GM21576 (cell line): ENCODE measurements at regions not wholly inside any gene's neighbourhood (a gene's known extent, or its start where the extent isn't known, plus 50 kb on each side); places are given as distances from the start of the nearest gene placed in this dataset.
A peak's percentile ranks its signal among the peaks of the same experiment; 100 is the strongest.
"Not testable (repeated sequence)": the region's sequence is repeated elsewhere in the genome, so short reads cannot be mapped to it uniquely, and the experiment has no call there.

Experiments
- ATAC-seq: cut with Tn5 transposase; IDR thresholded peaks from one replicate; pipeline ENCODE4 v1.9.1; 2021; ENCODE audit warnings: mild to moderate bottlenecking, moderate library complexity; ENCODE audit not compliant: unreplicated experiment

DNA sequence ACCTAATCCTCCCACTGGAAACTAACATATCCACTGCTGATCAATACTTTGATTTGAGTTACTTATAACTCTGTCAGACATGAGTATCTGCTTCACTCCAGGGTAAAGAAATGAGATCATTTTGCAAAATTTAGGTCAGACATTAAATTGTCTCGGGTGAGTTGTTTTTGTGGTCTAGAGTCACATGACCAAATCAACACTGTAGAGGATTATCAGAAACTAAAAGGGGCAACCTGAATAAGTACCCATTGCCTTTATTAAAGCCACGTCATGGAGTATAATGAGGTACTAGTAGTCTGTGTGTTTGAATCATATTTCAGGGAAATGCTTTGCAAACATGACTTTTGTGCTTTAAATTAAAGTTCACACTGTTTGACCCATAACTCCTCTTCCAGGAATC lies 107.7 kb upstream of the ADO start:
- no peak for ATAC-seq

DNA sequence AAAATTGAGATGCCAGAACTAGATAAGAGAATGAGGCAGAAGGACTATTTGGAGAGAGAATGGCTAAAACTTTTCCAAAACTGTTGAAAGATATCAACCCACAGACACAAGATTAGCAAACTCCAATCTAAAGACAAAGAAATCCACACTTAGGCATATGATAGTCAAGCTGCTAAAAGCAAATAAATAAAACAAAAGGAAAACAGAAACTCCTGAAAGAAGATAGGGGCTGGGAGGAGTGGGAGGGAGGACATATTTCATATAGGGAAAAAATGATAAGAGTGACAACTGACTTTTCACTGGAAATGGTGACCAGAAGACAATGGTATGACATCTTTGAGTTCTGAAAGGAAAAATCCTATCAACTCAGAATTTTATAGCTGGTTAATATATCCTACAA lies 105.4 kb upstream of the ADO start:
- ATAC-seq = no peak

DNA sequence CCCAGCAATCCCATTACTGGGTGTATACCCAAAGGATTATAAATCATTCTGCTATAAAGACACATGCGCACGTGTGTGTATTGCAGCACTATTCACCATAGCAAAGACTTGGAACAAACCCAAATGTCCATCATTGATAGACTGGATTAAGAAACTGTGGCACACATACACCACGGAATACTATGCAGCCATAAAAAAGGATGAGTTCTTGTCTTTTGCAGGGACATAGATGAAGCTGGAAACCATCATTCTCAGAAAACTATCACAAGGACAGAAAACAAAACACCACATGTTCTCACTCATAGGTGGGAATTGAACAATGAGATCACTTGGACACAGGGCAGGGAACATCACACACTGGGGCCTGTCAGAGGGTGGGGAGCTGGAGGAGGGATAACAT lies 100.4 kb upstream of the ADO start:
- ATAC-seq = not testable (repeated sequence)

DNA sequence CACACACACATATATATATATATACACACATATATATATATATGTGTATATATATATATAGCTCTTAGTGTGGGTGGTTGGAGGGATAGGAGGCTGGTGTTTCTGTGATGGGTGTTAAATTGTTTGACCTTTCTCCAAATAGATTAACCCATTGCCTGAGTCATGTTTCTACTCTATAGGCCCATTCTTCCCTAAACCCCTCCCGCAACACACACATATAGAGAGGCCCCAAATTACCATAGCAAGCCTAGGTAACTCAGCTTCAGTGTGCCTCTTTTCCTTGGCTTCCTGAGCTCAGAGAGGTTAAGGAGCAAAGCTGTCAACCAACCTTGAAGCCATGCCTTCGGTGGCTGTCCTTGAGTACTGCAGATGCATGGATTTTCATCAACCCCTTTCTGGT lies 98.7 kb upstream of the ADO start:
- ATAC-seq = no peak

DNA sequence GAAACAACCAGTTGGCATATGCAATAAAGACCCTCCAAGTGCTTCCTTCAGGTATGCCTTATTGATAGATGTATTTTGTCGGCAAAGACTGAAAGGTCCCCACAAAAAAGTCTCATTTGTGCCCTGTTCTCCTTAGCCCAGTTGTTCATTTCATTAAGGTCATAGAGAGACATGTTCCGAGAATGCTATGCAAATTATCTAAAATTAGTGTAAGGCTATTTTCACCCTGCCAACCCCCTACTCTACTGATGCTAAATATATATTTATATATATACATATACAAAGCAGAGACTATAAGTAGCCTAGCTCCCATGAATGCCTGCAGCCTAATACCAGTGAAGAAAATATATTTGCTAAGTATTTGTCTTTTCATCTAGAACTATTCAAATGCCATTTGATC lies 96.7 kb upstream of the ADO start:
- peak; percentile 77 for ATAC-seq

DNA sequence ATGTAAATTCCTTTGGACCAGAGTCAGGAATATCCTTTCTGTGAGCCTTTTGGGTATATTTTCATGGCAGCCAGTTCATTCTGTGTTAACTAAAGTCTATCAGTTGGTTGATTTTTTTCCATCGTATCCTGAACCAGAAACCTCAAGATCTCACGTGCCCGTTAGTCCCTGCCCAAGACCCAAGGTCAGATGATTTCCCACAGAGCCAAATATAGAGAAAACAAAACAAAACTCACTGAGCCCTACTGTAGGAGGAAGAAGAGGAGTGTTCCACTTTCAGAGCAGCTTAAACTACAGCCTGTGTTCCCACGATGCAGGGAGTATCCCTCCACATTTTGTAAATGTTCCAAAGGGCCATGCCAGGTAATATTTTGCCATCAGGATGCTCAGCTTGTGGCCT lies 96.0 kb upstream of the ADO start:
- peak; percentile 45 for ATAC-seq

DNA sequence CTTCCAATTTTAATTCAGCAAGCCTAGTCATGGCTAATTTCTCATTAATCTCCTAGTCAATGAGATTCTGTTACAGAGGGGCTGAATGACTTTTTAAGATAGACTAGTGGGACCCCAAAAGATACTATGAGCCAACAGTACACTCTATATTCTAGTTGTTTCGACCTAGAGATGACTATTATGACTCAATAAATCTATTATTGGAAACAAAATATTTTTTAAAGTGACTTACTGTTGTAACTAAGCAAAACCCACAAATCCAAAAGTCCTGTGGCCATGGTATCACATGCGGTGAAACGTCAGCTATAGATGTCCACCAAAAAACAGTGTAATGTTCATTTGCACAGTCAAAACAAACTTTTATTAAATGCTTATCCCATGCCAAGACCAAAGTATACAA lies 95.3 kb upstream of the ADO start:
- ATAC-seq = no peak

DNA sequence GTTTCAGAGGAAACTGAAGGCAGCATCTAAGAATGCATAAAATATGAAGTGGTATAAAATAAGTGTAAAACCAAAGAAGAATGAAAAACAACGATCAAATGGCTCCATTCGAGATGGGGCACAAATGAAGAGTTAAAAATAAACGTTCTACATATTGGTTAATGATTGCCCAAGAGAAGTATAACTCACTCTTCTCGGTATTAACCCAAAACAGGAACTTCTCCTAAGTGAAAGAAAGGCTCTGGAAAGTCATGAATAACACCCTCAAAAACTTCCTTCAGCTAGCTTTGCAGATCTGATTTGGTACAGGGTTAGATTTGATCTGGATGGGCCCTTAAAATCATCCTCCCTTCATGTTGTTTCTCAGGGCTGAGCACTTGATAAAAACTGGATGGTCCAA lies 94.3 kb upstream of the ADO start:
- ATAC-seq = no peak

DNA sequence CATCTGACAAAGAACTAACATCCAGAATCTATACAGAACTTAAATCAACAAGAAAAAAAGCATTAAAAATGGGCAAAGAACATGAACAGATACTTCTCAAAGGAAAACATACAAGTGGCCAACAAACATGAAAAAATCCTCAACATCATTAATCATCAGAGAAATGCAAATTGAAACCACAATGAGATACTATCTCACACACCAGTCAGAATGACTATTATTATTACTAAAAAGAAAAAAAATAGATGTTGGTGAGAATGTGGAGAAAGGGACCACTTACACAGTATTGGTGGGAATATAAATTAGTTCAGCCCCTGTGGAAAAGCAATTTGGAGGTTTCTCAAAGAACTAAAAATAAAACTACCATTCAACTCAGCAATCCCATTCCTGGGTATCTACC lies 89.1 kb upstream of the ADO start:
- no peak for ATAC-seq

DNA sequence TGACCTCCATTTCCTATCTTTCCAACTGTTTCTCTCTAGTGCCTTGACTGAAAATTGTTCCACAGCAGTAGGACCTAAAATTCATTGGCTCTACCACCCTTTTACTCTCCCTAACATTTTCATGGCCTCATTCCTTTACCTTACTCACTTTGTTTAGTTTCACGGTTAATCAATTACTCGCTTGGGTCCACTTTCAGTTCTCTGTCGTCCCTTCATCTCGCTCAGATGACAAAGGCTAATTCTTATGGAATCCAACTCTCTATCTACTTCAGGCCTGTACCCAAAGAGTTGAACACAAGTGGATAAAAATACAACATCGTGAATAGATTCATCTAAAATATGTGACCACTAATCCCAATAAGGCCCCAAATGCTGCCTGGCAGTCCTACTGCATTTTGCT lies 85.9 kb upstream of the ADO start:
- no peak for ATAC-seq

DNA sequence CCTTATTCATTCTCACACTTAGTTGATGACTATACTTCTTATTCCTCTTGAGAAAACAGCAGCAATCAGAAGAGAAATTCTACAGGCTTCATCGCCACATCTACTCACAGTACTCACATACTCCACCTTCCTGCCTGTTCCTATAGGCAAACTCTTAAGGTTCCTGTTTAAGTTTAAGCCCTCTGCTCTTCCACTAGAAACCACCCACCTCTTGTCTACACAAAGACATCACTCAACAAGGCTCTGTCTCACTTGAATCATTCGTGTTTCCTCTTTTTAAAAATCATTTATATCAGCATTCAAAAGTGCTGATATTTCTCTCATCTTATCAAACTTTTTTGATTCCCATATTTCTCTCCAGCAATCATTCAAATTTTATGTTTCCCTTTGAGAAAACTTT lies 85.5 kb upstream of the ADO start:
- ATAC-seq = no peak

DNA sequence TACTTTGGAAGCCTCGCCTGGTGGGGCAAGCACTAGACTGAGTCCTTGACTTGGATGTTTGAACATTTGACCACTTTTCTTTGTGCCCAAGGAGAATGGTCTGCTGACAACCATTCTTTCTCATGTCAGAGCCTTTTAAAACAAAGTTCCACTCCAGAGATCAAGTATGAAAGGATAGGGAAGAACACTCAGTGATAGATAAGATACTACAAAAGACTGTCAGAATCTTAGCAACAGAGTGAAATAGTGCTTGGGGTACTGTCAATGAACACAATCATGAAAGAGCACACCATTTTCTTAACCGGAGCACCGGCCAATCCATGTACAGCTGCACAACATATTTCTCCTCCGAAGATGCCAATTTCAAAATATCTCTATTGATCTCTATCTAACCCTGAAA lies 82.8 kb upstream of the ADO start:
- ATAC-seq = no peak

DNA sequence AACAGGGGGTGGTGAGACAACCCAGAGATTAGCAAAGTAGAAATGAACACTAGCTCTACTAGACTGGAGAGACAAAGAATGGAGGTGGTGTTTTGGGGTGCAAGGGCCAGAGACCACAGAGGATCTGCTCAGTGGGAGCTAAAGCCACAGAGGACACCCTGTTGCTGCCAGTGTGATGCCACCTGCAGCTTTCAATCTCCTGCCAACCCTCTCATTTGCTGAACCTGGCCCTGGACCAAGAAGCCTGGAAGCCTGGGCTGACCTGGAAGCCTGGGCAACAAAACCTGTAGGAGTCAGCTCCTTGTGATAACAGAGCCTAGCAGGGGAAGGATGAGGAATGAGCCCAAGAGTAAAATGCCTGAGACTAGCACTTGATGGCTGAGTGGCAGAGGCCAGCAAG lies 81.1 kb upstream of the ADO start:
- ATAC-seq = no peak

DNA sequence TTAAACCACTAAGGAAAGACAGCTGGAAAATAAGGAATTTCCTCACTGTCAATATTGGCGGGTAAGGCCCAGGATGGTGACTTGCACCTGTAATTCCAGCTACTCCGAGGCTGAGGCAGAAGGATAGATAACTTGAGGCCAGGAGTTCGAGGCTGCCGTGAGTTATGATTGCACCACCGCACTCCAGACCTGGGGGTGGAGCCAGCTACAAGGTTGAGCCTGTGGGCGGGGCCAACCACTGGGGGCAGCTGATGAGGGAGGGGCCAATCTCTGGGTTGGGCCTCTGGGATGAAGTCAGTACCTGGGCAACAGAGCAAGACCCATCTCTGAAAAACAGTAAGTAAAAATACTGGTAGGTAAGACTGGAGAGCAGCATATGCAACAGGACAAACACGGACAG lies 80.1 kb upstream of the ADO start:
- no peak for ATAC-seq

DNA sequence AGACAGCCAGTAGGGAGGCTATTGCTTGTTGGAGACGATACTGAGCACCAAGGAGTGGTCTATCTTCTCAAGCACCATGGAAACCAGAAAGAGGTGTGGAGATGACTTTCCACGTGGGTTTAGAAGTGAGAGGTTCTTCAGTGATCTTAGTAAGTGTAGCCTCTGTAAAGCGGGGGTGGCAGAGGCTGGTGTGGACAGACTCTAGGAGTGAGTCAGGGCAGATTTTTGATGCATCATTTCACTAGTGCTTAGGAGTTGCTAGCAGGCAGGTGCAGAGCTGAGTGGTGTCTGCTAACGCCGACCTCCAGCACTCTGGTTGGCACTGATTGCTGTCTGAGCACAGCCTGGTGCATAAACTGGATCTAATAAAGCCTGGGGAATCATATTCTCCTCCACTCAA lies 78.4 kb upstream of the ADO start:
- ATAC-seq = peak; percentile 89

DNA sequence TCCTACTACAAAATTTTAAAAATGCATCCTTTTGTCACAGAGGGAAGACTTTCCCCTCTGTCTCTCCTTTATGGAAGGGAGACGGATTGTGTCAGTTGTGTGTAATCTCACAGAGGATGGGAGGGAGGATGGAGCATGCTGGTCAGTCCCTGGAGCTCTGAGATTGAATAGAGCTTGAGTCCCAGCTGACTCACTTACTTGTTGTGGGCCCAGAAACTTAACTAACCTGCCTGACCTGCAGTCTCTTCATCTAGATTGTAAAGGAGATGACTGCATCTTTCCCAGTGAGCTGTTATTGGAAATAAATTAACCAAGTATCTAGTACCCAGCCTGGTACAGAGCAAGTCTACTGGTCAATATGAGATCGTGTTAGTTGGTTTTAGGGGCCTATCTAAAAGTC lies 77.9 kb upstream of the ADO start:
- no peak for ATAC-seq

DNA sequence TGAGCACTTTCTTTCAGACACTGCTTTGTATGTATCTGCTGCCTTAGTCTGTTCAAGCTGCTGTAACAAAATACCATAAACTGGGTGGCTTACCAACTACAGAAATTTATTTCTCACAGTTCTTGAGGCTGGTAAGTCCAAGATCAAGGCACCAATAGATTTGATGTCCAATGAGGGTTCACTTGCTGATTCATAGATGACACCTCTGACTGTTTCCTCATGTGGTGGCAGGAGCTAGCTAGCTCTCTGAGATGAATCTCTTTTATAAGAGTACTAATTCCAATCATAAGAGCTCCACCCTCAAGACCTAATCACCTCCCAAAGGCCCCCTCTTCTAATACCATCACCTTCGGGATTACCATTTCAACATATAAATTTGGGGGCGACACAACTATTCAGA lies 76.6 kb upstream of the ADO start:
- no peak for ATAC-seq

DNA sequence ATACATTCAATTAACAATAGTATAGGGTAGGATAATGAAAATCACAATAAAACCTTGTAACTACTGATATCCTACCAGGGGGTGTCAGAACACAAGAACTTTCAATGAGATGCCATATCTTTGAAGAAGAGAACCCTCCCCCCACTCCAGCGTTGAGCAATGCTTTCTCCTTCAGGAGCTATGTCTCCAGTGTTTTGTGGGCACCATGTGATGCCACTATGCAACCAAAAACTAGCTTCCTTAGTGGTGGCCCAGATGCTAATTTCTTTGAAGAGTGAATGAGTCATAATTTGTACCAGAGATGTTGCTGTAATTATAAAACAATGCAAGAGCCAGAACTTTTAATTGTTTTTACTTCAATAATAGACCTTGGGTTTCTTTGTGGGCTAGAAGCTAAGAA lies 76.0 kb upstream of the ADO start:
- ATAC-seq = no peak

DNA sequence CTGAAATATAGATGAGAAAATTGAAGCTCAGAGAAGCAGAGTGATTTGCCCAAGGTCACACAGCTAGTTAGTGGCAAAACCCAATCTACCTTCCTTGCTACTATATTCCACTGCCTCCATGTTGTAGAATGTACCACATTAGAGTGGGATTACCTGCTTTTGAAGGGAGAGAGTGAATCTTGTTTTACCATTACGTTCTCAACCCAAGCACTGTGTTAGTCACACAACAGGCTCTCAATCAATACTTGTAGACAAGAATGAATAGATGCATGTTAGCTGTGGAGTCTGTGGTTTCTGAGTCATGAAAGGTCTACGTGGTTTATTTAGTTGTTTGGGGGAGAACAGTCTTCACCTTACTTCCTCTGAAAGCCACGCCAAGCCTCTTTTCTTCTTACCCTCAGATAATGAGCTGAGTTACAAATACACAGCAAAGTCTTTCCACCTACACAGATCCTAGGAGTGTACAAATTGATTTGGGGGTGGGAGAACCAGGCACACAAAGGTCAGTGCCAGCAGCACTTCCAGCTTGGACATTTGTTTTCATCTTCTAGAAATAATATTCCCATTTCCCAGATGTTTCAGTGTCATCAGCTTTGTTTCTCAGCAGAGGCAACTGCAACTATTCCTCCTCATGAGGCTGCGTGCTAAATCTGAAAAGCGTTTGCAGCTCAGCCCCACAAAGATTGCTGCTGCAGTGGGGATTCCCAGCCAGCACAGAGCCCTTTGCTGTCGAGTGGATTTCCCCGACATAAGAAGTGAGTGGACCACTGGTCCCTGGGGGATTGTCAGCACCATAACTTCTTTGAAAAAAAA lies 71.5 kb upstream of the ADO start:
- ATAC-seq = peak; percentile 87

DNA sequence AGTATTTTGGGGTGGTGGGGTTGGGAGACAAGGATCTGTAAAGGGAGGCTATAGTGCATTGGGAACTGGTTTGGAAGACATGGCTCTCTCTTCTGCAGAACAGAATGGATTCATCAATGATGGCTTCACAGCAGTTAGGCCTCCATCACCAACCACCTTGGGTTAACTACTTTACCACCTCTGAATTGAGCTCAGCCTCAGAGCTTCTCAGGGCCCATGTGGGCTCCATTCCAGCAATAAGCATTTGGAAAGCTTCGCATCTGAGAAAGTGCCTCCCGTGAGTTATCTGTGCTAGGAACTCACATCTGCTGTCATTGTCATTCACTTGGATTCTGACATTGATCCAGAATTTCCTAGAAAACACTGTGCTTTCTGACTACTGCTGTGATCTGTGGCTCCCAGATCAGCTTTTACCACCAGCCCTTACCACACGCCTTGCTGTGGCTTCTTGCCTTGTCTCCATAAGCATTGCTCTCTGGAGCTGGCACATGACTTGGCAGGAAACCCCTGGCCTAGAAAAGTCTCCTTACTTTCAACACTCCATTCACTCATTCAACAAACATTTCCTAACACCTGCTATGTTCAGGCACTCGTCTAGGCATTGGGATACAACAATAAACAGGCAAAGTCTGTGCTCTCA lies 70.7 kb upstream of the ADO start:
- no peak for ATAC-seq

DNA sequence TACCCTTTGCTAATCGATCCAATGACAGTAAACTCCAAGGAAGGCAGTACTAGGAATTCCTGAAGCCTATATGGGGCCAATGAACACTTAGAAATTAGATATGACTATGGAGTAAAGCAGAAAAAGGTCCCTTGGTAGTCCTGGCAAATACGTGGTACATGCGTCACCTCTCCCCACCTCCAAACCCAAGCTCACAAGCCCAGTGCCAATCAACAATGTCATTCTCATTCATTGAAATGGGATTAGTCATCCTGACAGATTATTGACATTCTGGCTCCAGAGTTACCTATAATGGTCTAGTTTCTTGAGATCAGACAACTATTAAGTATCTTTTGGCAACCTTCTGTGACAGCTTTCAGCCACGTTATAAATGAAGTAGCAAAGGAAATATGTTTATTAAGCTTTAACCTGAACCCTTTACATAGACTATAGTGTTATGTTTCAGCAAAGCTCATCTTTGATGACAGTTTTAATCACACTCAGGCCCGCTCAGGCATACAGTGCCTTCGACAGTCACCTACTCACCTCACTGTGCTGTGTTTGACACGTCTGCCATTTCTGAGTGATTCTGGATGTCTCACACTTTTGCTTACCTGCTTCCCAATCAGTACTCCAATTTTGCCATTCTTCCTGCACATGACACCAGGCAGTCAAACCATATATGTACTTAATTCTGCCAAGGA lies 69.6 kb upstream of the ADO start:
- no peak for ATAC-seq

DNA sequence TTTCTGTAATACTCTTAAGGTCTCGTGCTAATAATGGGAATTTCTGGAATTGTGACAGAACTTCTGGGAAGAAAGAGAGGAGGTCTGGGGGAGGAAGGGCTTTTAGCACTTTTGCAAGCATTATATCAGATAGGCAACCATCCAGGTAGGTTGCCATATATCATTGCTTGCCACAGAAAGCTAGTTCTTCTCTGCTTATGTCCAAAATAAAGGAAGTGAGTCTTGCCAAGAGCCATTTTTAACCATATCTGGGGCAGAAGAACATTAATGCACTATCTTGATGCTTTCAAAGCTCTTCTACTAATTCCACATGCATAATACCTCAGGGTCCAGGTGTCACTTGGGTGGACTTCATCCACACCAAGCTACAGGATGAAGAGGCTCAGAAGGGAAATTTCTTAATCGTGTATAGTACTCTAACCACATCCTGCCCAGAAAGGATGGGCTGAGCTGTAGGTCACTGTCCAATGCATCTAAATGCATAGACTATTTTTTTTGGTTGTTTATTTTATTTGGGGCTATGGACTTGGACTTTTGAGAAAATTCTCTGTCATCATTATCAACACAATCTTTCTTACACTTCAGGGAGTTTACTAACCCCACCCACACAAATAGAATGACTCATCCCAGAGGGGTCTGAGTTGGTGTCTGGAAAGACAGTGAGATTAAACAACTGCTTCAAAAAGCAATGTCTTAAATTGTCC lies 68.9 kb upstream of the ADO start:
- peak; percentile 57 for ATAC-seq
